ENCODE measurements at regions not wholly inside any gene's neighbourhood (a gene's known extent, or its start where the extent isn't known, plus 50 kb on each side); places are given as distances from the start of the nearest gene placed in this dataset.
"Not testable (repeated sequence)": the region's sequence is repeated elsewhere in the genome, so short reads cannot be mapped to it uniquely, and the experiment has no call there.

GRCh38 chr12:131192951-131193350, 239.2 kb downstream of the ADGRD1 start:
- DNase-seq (ENCODE audit: low spot score) = no peak

GRCh38 chr12:131194166-131194565, 240.5 kb downstream of the ADGRD1 start:
- no peak for DNase-seq (ENCODE audit: low spot score)

- DNase-seq (ENCODE audit: low spot score) = no peak
Measured at GRCh38 chr12:131195796-131196195, 242.1 kb downstream of the ADGRD1 start.

- DNase-seq (ENCODE audit: low spot score) = no peak
Measured at GRCh38 chr12:131196220-131196619, 242.5 kb downstream of the ADGRD1 start.

GRCh38 chr12:131197490-131197889, 243.8 kb downstream of the ADGRD1 start:
- DNase-seq (ENCODE audit: low spot score) = no peak

GRCh38 chr12:131199221-131199620, 245.5 kb downstream of the ADGRD1 start:
- DNase-seq (ENCODE audit: low spot score) = no peak

- not testable (repeated sequence) for DNase-seq (ENCODE audit: low spot score)
Measured at GRCh38 chr12:131201912-131202311, 248.2 kb downstream of the ADGRD1 start.

GRCh38 chr12:131202592-131203378, 249.1 kb downstream of the ADGRD1 start:
- no peak for DNase-seq (ENCODE audit: low spot score)

- no peak for DNase-seq (ENCODE audit: low spot score)
Measured at GRCh38 chr12:131203666-131204415, 250.1 kb downstream of the ADGRD1 start.

- DNase-seq (ENCODE audit: low spot score) = no peak
Measured at GRCh38 chr12:131204416-131205274, 250.9 kb downstream of the ADGRD1 start.

GRCh38 chr12:131205275-131205933, 251.7 kb downstream of the ADGRD1 start:
- not testable (repeated sequence) for DNase-seq (ENCODE audit: low spot score)

- not testable (repeated sequence) for DNase-seq (ENCODE audit: low spot score)
Measured at GRCh38 chr12:131206630-131207299, 253.1 kb downstream of the ADGRD1 start.

- not testable (repeated sequence) for DNase-seq (ENCODE audit: low spot score)
Measured at GRCh38 chr12:131207300-131207660, 253.6 kb downstream of the ADGRD1 start.

- not testable (repeated sequence) for DNase-seq (ENCODE audit: low spot score)
Measured at GRCh38 chr12:131207841-131208240, 254.1 kb downstream of the ADGRD1 start.

GRCh38 chr12:131208425-131208824, 254.7 kb downstream of the ADGRD1 start:
- no peak for DNase-seq (ENCODE audit: low spot score)

- DNase-seq (ENCODE audit: low spot score) = no peak
Measured at GRCh38 chr12:131209082-131210070, 255.7 kb downstream of the ADGRD1 start.

GRCh38 chr12:131210506-131211339, 257.0 kb downstream of the ADGRD1 start:
- DNase-seq (ENCODE audit: low spot score) = no peak

GRCh38 chr12:131211340-131211938, 257.7 kb downstream of the ADGRD1 start:
- DNase-seq (ENCODE audit: low spot score) = no peak

All from HuH-7.5 (cell line).